ENCODE measurements at regions not wholly inside any gene's neighbourhood (a gene's known extent, or its start where the extent isn't known, plus 50 kb on each side); places are given as distances from the start of the nearest gene placed in this dataset.

DNA sequence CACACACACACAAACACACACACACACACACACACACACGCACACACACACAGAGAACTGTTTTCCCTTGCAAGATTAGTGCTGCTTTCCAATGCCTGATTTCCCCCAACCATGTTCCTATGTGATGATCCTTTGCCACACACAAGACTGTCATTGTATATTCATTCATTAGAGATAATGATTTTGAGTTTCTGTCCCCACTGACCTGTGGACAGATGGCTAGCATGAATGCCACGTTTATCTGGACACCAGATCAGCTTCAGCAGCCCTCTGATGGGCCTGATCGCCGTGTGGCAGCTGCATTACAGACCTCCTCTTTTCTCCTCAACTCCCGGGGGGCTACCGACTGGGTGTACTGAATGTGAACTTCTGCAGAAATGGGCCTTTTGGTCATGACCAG is 353.0 kb downstream of the MYCN start:
- TF ChIP-seq POLR2AphosphoS5 (IDR thresholded peaks at IDR 0.05; ENCODE audit: low read depth, low read length) = no peak
- no peak for TF ChIP-seq TAF1 (IDR thresholded peaks at IDR 0.05; ENCODE audit: borderline replicate concordance, insufficient read depth, low read length)
- no peak for TF ChIP-seq SIN3A (IDR thresholded peaks at IDR 0.05; ENCODE audit: borderline replicate concordance, insufficient read depth, low read length)
